Stimulated activated CD4-positive, alpha-beta T cell treated with anti-CD3 and anti-CD28 coated beads, Interleukin-15, amount 100 ng/mL, for 1 hour (primary cell): ENCODE measurements at regions not wholly inside any gene's neighbourhood (a gene's known extent, or its start where the extent isn't known, plus 50 kb on each side); places are given as distances from the start of the nearest gene placed in this dataset.

Experiments
- DNase-seq, 2 donors: peaks; one replicate each; pipeline ENCODE4 v3.0.0-alpha.2; 2020; ENCODE audit warnings: low read depth in 1 of 2, low spot score in 1 of 2

GRCh38 chr12:116454950-116455447, 104.2 kb upstream of the MAP1LC3B2 start:
- DNase-seq: no peak

GRCh38 chr12:116455540-116456329, 103.4 kb upstream of the MAP1LC3B2 start:
- no peak for DNase-seq

DNA sequence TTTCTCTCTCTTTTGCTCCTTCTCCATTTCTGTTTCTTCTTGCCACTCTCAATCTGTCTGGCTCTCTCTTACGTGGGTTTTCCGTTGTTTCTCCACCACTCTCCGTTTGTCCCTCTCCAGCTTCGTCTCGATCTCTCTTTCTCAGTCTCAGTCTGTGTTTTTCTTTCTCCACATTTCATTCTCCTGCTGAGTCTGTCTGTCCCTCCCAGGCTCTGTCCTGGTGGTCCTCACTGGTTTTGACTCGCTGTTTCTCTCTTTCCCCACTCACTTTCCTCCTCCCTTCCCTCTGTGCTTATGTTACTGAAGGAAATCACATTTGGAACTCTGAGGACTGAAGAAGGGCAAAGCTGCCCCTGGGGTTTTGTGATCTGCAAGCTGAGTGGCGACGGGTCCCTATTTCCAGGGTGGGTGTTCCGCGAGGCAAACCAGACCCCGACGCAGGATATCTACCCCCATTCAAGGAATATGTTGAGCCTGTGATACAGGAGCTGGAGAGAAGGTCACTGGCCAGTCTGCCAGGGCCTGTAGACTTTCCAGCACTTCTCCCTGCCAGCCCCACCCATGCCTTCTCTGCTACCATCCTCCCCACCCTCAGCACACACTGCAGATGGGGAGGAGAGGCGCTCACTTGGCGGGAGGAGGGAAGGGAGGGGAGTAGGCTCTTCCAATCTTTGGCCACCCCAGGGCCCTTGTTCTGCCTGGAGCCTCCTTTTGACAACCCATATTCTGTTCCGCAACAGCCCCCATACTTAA, 102.7 kb upstream of the MAP1LC3B2 start:
- DNase-seq: no peak

GRCh38 chr12:116458492-116458891, 100.7 kb upstream of the MAP1LC3B2 start:
- no peak for DNase-seq

- DNase-seq: no peak
Observed at GRCh38 chr12:116459011-116459875, 99.9 kb upstream of the MAP1LC3B2 start.

DNA sequence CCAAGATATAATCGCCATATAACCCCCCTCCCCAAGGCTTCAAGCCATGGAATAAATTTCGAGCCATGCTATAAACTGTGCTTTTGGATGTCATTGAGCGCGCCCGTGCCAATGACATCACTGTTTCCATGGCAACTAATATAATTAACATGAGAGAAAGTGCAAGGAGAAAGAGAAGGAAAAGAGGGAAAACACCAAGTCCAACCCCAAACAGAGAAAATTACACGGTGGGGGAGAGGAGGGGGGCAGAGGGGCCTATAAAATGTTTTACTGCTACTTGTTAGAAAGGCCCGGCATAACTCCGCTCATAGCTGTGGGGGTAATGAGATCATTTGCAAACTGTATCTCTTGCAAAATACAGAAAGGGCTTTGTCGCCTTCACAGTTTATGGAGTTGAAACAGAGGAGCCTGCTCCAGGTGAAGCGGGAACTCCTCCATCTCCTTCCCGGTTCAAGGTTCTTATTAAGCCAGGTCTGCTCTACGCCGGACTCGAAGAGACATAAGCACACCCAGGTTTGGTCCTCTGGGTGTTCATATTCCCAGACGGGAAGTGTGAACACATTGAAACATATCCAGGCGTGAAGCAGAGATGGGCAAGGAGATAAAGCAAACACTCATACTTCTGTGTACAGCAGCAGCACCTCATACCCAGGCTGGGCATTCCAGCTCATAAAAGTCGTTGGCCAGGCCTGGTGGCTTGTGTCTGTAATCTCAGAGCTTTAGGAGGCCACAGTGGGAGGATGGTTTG, 99.1 kb upstream of the MAP1LC3B2 start:
- no peak for DNase-seq

- DNase-seq: no peak
Observed at GRCh38 chr12:116461060-116461459, 98.1 kb upstream of the MAP1LC3B2 start.

GRCh38 chr12:116463366-116463765, 95.8 kb upstream of the MAP1LC3B2 start:
- no peak for DNase-seq

- DNase-seq: no peak
Observed at GRCh38 chr12:116465407-116465806, 93.8 kb upstream of the MAP1LC3B2 start.

GRCh38 chr12:116465856-116466255, 93.3 kb upstream of the MAP1LC3B2 start:
- DNase-seq: no peak

DNA sequence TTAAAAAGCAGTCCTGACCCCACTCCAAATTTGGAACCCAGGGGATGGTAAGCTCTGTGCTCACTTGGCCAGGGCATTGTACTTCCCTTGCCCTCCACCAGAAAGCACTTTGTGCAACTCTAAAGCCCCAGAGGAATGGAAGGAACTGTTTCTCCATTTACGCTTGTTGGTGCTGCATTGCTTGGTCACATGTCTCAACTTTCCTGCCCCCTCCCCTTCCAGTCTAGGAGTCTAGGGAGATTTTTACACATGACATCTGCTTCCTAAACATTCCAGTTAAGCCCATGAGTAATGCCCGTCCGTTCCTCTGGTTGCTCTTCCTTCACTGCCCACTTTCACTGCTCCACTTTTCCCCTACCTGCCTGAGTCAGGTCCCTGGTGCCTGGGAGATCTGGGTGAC, 92.6 kb upstream of the MAP1LC3B2 start:
- no peak for DNase-seq

DNA sequence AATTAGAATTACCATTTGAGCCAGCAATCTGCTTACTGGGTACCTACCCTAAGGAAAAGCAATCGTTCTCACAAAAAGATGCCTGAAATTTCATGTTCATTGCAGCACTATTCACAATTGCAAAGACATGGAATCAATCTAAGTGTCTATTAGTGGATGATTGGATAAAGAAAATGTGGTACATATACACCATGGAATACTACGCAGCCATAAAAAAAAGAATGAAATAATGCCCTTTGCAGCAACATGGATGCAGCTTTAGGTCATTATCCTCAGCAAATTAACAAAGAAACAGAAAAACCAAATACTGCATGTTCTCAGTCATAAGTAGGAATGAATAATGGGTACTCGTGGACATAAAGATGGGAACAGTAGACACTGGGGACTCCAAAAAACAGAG, 89.8 kb upstream of the MAP1LC3B2 start:
- no peak for DNase-seq

GRCh38 chr12:116471544-116471943, 87.6 kb upstream of the MAP1LC3B2 start:
- DNase-seq: no peak

DNA sequence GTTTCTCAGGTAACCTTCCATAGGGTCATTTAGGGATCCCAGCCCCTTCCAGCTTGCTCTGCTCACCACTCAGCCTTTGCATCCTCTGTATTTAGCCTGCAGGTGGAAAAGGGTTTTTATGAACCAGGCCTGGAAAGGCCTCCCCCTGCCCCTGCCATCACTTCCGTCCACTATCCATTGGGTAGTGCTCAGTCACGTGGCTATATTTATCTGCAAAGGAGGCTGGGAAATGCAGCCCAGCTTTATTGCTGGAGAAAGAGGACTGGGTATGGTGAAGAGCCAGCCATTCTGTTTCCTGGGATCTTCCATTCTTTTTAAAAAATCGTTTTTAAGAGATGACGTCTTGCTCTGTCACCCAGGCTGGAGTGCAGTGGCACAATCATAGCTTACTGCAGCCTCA, 87.0 kb upstream of the MAP1LC3B2 start:
- DNase-seq: no peak

DNA sequence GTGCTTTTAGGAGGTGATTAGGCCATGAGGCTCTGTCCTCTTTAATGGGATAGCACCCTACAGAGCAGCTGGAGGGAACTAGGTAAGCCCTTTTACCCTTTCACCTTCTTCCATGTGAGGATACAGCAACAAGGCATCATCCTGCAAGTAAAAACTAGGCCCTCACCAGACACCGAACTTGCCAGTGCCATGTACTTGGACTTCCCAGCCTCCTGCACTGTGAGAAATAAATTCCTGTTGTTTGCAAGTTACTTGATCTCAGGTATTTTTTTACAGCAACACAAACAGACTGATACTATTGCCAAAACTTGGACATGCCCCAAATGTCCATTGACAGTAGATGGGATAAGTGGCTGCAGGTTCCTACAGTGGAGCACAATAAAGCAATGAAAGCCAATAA, 85.8 kb upstream of the MAP1LC3B2 start:
- DNase-seq: no peak

GRCh38 chr12:116474331-116474730, 84.8 kb upstream of the MAP1LC3B2 start:
- no peak for DNase-seq

DNA sequence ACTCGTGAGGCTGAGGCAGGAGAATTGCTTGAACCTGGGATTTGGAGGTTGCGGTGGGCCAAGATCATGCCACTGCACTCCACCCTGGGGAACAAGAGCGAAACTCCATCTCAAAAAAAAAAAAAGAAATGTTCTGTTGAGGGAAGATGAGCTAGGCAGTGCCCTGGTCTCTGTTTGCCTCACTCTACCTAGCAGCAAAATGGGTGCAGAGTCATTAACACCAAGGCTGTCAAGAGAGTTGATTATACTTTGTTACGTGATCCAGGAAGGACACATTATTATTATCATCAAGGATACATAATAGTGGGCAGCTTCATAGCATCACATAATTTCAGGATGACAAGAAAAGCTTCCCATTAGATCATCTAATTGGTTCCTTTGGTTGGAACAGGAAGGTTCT, 84.3 kb upstream of the MAP1LC3B2 start:
- DNase-seq: no peak

GRCh38 chr12:116476227-116476822, 82.9 kb upstream of the MAP1LC3B2 start:
- no peak for DNase-seq

DNA sequence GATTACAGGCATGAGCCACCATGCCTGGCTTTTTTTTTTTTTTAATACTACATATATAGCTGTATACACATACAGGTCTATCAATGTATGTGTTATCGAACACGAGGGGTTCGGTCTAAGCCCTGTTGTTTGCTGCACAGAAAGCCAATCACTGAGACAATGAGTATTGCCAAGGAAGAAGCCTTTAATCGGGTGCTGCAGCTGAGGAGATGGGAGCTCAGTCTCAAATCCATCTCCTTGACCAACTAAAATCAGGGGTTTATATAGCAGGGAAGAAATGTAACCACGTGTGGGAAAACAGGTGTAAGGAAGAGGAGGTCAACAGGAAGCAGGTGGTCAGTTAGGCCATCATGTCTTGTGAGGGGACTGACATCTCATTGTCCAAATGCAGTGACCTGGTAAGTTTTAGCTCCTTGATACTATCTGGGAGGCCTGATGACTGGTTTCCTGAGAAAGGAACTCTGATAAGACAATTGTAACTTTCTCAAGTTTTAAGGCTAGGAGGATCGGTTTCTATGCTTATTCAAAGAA, 80.9 kb upstream of the MAP1LC3B2 start:
- no peak for DNase-seq

GRCh38 chr12:116480210-116480810, 78.9 kb upstream of the MAP1LC3B2 start:
- no peak for DNase-seq
